AG20443 (cell line): ENCODE measurements at regions not wholly inside any gene's neighbourhood (a gene's known extent, or its start where the extent isn't known, plus 50 kb on each side); places are given as distances from the start of the nearest gene placed in this dataset.
"Not testable (repeated sequence)": the region's sequence is repeated elsewhere in the genome, so short reads cannot be mapped to it uniquely, and the experiment has no call there.

Source experiments
- DNase-seq: peaks from one replicate; pipeline ENCODE4 v3.0.0; 2012; ENCODE audit warnings: low spot score, mixed read lengths

- peak; percentile 73 for DNase-seq
Observed at GRCh38 chr6:113697632-113698410, 159.3 kb upstream of the MARCKS start.

- no peak for DNase-seq
Observed at GRCh38 chr6:113699239-113699638, 157.9 kb upstream of the MARCKS start.

- DNase-seq: no peak
Observed at GRCh38 chr6:113701552-113702254, 155.4 kb upstream of the MARCKS start.

- no peak for DNase-seq
Observed at GRCh38 chr6:113707194-113707593, 150.0 kb upstream of the MARCKS start.

- no peak for DNase-seq
Observed at GRCh38 chr6:113709936-113710509, 147.1 kb upstream of the MARCKS start.

GRCh38 chr6:113713665-113714064, 143.5 kb upstream of the MARCKS start:
- no peak for DNase-seq

GRCh38 chr6:113718588-113718987, 138.6 kb upstream of the MARCKS start:
- no peak for DNase-seq

- peak; percentile 14 for DNase-seq
Observed at GRCh38 chr6:113719064-113719463, 138.1 kb upstream of the MARCKS start.

GRCh38 chr6:113719545-113719944, 137.6 kb upstream of the MARCKS start:
- peak; percentile 61 for DNase-seq

- DNase-seq: no peak
Observed at GRCh38 chr6:113723182-113723581, 134.0 kb upstream of the MARCKS start.

- not testable (repeated sequence) for DNase-seq
Observed at GRCh38 chr6:113724927-113725326, 132.2 kb upstream of the MARCKS start.

GRCh38 chr6:113731541-113731940, 125.6 kb upstream of the MARCKS start:
- no peak for DNase-seq

GRCh38 chr6:113732384-113732966, 124.7 kb upstream of the MARCKS start:
- DNase-seq: no peak

GRCh38 chr6:113733381-113733780, 123.8 kb upstream of the MARCKS start:
- DNase-seq: no peak

- peak; percentile 44 for DNase-seq
Observed at GRCh38 chr6:113734982-113735381, 122.2 kb upstream of the MARCKS start.

GRCh38 chr6:113735491-113735890, 121.7 kb upstream of the MARCKS start:
- DNase-seq: no peak

GRCh38 chr6:113736978-113737377, 120.2 kb upstream of the MARCKS start:
- DNase-seq: no peak

- DNase-seq: no peak
Observed at GRCh38 chr6:113739041-113739655, 118.0 kb upstream of the MARCKS start.

- no peak for DNase-seq
Observed at GRCh38 chr6:113741651-113742050, 115.5 kb upstream of the MARCKS start.

- DNase-seq: no peak
Observed at GRCh38 chr6:113742342-113742741, 114.8 kb upstream of the MARCKS start.

- DNase-seq: peak; percentile 21
Observed at GRCh38 chr6:113744861-113745260, 112.3 kb upstream of the MARCKS start.

- DNase-seq: no peak
Observed at GRCh38 chr6:113750151-113750855, 106.8 kb upstream of the MARCKS start.
